Astrocyte of the spinal cord (primary cell): ENCODE measurements at regions not wholly inside any gene's neighbourhood (a gene's known extent, or its start where the extent isn't known, plus 50 kb on each side); places are given as distances from the start of the nearest gene placed in this dataset.
"Not testable (repeated sequence)": the region's sequence is repeated elsewhere in the genome, so short reads cannot be mapped to it uniquely, and the experiment has no call there.

ENCODE experiments used
- DNase-seq: peaks from one replicate; pipeline ENCODE4 v3.0.0; 2011; ENCODE audit warnings: low read depth, low spot score
- H3K4me3 ChIP-seq: 2 replicates; pipeline ENCODE4 v1.5.1; 2011; ENCODE audit warnings: low read depth, mild to moderate bottlenecking, low read length, moderate library complexity
- in situ Hi-C: cut with HindIII; loops from 2 replicates; pipeline ENCODE4 v1.10.0; 2017; ENCODE audit warnings: low sequenced_read_pairs
- TF ChIP-seq, protein P1 (sequence below): IDR thresholded peaks from 2 replicates; pipeline ENCODE4 v1.5.1; 2012; ENCODE audit warnings: low read depth, mild to moderate bottlenecking, low read length, inconsistent platforms

DNA sequence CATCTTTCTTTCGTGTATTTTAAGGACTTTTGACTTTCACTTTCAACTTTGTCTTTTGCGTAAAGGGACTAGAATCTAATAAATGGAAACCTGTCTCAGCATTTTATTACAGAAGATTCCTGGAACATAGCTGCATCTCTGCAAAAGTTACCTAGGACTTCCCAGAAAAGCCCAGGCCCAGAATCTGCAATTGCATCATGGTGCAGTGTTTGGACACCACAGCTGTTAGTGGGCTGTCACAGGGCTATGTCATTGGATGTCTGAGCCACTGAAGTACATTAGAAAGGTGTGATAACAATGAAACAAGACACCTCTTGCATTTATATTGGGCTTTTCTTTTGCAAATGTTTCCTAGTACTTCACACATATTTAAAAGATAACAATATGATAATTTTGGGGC lies 199.9 kb upstream of the IGF1 start:
- no peak overlapping the region for H3K4me3 ChIP-seq
- TF ChIP-seq, protein P1, sequence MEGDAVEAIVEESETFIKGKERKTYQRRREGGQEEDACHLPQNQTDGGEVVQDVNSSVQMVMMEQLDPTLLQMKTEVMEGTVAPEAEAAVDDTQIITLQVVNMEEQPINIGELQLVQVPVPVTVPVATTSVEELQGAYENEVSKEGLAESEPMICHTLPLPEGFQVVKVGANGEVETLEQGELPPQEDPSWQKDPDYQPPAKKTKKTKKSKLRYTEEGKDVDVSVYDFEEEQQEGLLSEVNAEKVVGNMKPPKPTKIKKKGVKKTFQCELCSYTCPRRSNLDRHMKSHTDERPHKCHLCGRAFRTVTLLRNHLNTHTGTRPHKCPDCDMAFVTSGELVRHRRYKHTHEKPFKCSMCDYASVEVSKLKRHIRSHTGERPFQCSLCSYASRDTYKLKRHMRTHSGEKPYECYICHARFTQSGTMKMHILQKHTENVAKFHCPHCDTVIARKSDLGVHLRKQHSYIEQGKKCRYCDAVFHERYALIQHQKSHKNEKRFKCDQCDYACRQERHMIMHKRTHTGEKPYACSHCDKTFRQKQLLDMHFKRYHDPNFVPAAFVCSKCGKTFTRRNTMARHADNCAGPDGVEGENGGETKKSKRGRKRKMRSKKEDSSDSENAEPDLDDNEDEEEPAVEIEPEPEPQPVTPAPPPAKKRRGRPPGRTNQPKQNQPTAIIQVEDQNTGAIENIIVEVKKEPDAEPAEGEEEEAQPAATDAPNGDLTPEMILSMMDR: no peak
- in situ Hi-C loops: no loop called here
- no peak for DNase-seq

DNA sequence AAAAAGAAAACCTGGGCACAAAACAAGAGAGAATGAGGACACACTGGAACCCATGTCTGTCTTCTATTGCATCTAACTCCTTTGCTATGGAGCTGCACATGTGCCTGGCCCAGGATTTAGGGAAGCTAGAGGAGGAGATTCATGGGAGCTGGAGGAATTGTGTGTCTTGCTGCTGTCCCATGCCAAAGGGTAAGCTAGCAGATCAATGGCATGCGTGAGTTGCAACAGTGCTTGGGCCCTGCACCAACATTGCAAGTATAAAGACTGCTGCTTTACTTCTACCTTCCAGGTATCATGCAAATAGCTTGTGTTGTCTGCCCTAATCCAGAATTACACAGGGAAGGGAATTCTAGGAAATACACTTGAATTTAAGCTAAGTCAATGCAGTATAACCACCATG lies 196.4 kb upstream of the IGF1 start:
- TF ChIP-seq, protein P1: no peak
- in situ Hi-C loops: no loop called here
- H3K4me3 ChIP-seq: no peak overlapping the region
- no peak for DNase-seq

DNA sequence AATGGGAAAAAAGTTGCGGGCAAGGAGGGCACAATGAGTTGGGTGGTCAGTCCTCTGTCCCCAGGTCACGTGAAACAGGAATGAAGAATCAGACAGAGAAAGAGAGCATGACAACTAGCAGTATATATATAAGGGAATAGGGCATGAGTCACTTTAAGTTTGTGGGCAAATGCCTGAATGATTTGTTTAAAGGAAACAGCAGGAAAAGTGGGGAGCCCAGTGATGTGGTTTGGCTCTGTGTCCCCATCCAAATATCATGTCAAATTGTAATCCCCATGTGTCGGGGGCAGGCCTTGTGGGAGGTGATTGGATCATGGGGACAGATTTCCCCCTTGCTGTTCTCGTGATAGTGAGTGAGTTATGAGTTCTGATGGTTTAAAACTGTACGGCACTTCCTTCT lies 195.3 kb upstream of the IGF1 start:
- no peak for DNase-seq
- TF ChIP-seq, protein P1: no peak
- in situ Hi-C loops: no loop called here
- H3K4me3 ChIP-seq: no peak overlapping the region

DNA sequence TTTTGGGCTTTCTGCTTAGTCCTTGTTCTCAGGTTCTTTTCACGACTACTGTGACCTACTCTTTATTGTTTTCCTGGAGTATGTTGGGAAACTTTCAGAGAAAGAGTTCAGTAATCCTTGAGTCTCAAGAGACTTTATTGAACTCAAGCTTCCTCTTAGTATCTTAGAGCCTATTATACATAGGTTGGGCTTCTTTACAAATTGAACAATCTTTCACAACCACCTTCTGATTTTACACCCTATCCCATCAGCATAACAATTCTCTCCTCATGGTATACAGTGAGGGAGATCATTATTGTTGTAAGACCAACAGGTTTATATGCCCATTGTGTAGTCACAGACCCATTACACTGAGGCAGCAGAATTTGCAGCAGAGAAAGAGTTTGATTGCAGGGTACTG lies 193.2 kb upstream of the IGF1 start:
- in situ Hi-C loops: no loop called here
- no peak overlapping the region for H3K4me3 ChIP-seq
- TF ChIP-seq, protein P1: no peak
- DNase-seq: no peak

DNA sequence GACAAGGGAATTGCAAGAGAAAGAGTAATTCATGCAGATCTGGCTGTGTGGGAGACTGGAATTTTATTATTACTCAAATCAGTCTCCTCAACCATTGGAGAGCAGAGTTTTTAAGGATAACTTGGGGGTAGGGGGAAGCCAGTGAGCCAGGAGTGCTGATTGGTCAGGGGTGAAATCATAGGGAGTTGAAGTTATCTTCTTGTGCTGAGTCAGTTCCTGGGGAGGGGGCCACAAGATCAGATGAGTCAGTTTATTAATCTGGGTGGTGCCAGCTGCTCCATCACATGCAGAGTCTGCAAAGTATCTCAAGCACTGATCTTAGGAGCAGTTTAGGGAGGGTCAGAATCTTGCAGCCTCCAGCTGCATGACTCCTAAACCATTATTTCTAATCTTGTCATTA lies 191.8 kb upstream of the IGF1 start:
- DNase-seq, H3K4me3 ChIP-seq: not testable (repeated sequence)

DNA sequence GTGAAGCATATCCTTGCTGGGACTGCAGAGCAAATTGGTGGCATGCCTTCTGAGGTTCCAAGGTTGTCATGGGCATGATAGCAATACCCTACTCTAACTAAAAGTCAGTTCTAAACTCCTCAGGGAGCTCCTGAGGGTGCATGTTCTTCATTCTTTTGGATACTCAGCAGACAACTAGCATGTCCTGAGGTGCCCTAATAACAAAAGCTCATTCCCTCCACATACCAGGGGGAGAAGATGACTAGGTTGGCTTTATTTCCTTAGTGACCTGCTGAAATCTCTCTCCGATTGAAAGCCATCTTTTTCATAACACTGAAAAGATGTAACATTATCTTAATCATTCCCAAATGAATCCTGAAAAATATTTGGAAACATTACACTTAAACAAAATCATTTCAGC lies 188.7 kb upstream of the IGF1 start:
- no peak for DNase-seq
- in situ Hi-C loops: no loop called here
- TF ChIP-seq, protein P1: no peak
- H3K4me3 ChIP-seq: no peak overlapping the region

More for the DNA sequence above, 191.8 kb upstream of the IGF1 start:
- in situ Hi-C loops: not testable (repeated sequence)

DNA sequence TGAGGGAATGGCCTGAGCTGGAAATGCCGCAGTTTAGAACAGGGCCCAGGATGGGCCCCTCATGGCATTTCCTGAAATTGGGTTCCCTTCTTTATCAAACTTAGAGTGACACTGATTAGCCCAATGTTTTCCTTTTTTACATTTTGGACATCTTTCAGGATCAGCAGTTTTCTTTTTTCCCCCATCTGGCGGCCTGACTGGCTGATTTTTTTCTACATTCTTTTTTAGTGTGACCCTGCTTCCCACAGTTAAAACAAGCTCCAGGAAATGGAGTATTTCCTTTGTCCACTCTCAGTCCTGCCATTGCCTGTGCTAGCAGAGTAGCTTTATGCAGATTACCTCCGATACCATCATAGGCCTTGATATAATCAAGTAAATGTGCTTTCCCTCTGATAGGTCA lies 185.8 kb upstream of the IGF1 start:
- in situ Hi-C loops, H3K4me3 ChIP-seq, DNase-seq: not testable (repeated sequence)

DNA sequence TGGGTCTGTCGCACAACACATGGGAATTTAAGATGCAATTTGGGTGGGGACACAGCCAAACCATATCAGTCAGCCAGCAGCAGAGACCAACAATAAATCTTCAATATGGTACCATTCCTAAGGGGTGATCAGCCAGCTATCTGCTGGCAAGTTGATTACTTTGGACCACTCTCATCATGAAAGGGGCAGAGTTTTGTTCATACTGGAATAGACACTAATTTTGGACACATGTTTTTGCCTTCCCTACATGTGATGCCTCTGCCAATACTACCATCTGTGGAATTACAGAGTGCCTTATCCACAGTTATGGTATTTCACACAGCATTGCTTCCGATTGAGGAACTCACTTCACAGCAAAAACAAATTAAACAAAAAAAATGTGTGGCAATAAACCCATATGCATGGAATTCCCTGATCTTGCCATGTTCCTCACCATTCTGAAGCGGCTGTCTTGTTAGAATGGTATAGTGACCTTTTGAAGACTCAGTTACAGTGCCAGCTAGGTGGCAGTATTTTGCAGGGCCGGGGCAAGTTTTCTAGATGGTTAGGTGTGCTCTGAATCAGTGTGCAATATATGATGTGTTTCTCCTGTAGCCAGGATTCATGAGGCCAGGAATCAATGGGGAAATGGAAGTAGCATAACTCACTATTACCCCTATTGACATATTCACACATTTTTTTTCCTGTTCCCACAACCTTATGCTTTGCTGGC lies 179.0 kb upstream of the IGF1 start:
- in situ Hi-C loops: no loop called here
- H3K4me3 ChIP-seq: no peak overlapping the region
- TF ChIP-seq, protein P1: no peak
- DNase-seq: no peak
